Thymus (tissue), 11 donors: ENCODE measurements at regions not wholly inside any gene's neighbourhood (a gene's known extent, or its start where the extent isn't known, plus 50 kb on each side); places are given as distances from the start of the nearest gene placed in this dataset.

Experiments used
- DNase-seq, 9 donors: peaks; one replicate each; pipeline ENCODE4 v3.0.0-alpha.2; 2013; ENCODE audit warnings: low spot score in 9 of 9, low read depth in 6 of 9, missing footprints in 1 of 9
- H3K27ac ChIP-seq, 2 donors: one replicate each; pipeline ENCODE4 v1.5.1; 2013; ENCODE audit warnings: control low read depth in 1 of 2, low read depth in 1 of 2, low read length in 1 of 2, mild to moderate bottlenecking in 1 of 2, moderate library complexity in 1 of 2
- H3K27me3 ChIP-seq, 2 donors: one replicate each; pipeline ENCODE4 v1.5.1; 2013; ENCODE audit warnings: low read length in 1 of 2; ENCODE audit not compliant: control insufficient read depth in 2 of 2, insufficient read depth in 1 of 2
- H3K36me3 ChIP-seq, 2 donors: one replicate each; pipeline ENCODE4 v1.5.1; 2013; ENCODE audit warnings: low read length in 1 of 2, mild to moderate bottlenecking in 1 of 2, moderate library complexity in 1 of 2; ENCODE audit not compliant: control insufficient read depth in 2 of 2, insufficient read depth in 2 of 2
- H3K4me1 ChIP-seq, 2 donors: one replicate each; pipeline ENCODE4 v1.5.1; 2013; ENCODE audit warnings: low read length in 2 of 2; ENCODE audit not compliant: control insufficient read depth in 2 of 2, insufficient read depth in 2 of 2
- H3K4me3 ChIP-seq, 2 donors: one replicate each; pipeline ENCODE4 v1.5.1; 2013; ENCODE audit warnings: low read length in 2 of 2, control low read depth in 1 of 2, mild to moderate bottlenecking in 1 of 2
- H3K9me3 ChIP-seq, 2 donors: one replicate each; pipeline ENCODE4 v1.5.1; 2013; ENCODE audit warnings: low read length in 1 of 2, mild to moderate bottlenecking in 1 of 2; ENCODE audit not compliant: control insufficient read depth in 2 of 2, insufficient read depth in 1 of 2
- WGBS: extraction: QIAGEN DNeasy Blood & Tissue Kit; methylation state at CpG from one replicate; pipeline ENCODE4 v1.1.7; 2013; 5-methylcytosine and 5-hydroxymethylcytosine counted together
- donor health status: healthy.

DNA sequence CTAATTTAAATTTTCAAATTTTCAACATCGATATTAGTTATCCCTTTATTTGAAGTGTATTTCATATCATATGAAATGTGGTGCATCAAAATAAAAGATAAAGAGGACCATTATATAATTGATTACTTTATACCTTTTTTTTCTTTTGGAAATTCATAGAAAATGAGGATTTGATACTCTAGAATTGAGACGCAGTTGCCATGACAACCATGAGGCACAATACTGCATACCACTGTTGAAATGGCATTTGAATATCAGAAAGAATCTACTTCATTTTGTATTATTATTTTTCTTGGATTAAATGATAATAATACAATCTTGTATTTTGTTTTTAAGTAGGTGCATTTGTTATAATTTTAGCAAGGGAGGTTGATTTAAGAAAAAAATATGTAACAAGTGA is 323.1 kb downstream of the PCDH18 start:
- no peak for DNase-seq
- Histone ChIP-seq H3K4me3 (no peak overlapping the region), H3K36me3 (no peaks in the 10 kb centered on the region), H3K27ac (no peak overlapping the region), H3K9me3 (no peaks in the 10 kb centered on the region), H3K27me3 (no peaks in the 10 kb centered on the region), H3K4me1 (no peaks in the 10 kb centered on the region)
- WGBS: 93% methylated on average over 2 of the region's 2 CpGs

DNA sequence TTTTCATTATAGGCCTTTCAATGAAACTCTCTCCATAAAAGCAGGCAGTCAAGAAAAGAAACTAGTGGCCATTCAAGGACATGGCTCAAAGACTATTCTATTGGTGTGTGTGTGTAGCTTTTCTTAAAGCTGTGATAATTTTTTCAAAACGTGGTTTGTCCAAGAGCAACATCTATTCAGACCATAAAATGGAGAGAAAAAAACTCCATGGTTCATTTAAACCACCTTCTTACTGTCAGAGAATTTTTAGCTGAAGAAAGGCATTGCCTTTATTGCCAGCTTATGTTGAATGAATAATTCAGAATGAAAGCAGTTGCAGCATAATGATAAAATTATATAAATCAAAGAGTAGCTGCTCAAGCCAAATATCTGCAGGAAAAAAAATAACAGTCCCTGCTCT is 325.5 kb downstream of the PCDH18 start:
- Histone ChIP-seq H3K27ac (no peak overlapping the region), H3K4me1 (no peaks in the 10 kb centered on the region), H3K36me3 (no peaks in the 10 kb centered on the region), H3K9me3 (no peaks in the 10 kb centered on the region), H3K27me3 (no peaks in the 10 kb centered on the region), H3K4me3 (no peak overlapping the region)
- WGBS: 39% methylated on average over 1 of the region's 1 CpG
- DNase-seq: no peak

DNA sequence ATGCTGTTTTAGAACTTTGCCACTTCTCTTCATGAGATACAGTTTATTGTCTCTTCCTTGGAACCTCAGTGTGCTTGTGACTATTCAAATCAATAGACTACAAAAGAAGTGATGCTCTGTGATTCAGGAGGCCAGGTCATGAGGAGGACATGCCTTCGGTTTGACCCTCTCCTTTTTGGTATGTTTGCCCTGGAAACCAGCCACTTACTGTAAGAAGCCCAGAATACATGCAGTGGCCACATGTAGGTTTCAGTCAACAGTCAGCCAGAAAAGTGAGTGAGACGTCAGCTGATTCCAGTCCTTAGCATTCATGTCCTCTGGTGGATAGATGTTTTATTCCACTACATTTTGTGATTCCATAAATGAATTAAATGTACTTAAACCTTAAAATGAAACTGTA is 328.7 kb downstream of the PCDH18 start:
- Histone ChIP-seq H3K4me3 (no peak overlapping the region), H3K4me1 (no peaks in the 10 kb centered on the region), H3K9me3 (no peaks in the 10 kb centered on the region), H3K27me3 (no peaks in the 10 kb centered on the region), H3K36me3 (no peaks in the 10 kb centered on the region), H3K27ac (no peak overlapping the region)
- DNase-seq: no peak
- 92% methylated on average over 2 of the region's 2 CpGs for WGBS

DNA sequence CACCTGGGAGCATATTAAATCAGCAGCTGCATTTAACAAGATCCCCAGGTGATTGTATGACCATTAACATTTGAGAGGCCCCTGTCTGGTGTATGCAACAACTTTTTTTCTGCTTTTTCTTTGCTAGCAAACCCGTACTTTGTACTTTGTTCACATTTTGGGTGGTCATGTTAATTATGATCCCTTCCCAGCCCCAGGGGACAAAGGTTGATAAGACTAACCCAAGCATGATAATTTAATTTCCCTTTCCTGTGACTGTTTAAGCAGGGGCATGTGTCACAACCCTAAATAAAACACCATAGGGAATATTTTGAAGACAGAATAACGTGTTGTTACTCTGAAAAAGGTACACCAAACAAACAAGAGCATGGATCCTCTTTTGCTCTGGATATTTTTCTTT is 332.0 kb downstream of the PCDH18 start:
- no peak overlapping the region for H3K4me3 ChIP-seq
- 67% methylated on average over 2 of the region's 2 CpGs for WGBS
- H3K36me3 ChIP-seq: no peaks in the 10 kb centered on the region
- H3K27me3 ChIP-seq: no peaks in the 10 kb centered on the region
- H3K4me1 ChIP-seq: no peaks in the 10 kb centered on the region
- H3K9me3 ChIP-seq: no peaks in the 10 kb centered on the region
- DNase-seq: no peak
- H3K27ac ChIP-seq: no peak overlapping the region

DNA sequence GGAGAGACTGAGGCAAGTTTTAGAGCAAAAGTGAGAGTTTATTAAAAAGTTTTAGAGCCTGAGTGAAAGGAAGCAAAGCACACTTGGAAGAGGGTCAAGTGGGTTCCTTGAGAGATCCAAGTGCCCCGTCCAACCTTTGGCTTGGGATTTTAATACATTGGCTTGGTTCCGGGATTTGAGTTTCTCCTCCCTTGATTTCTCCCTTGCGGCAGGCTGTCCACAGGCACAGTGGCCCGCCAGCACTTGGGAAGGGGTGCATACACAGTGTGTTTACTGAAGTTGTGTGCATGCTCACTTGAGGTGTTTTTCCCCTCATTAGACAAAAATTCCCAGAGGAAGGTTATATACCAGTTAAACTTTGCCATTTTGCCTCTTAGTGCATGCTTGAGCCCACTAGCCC is 333.5 kb downstream of the PCDH18 start:
- no peaks in the 10 kb centered on the region for H3K27me3 ChIP-seq
- H3K27ac ChIP-seq: no peak overlapping the region
- WGBS: 97% methylated on average over 4 of the region's 4 CpGs
- H3K36me3 ChIP-seq: no peaks in the 10 kb centered on the region
- no peaks in the 10 kb centered on the region for H3K9me3 ChIP-seq
- H3K4me1 ChIP-seq: no peaks in the 10 kb centered on the region
- no peak for DNase-seq
- H3K4me3 ChIP-seq: no peak overlapping the region

DNA sequence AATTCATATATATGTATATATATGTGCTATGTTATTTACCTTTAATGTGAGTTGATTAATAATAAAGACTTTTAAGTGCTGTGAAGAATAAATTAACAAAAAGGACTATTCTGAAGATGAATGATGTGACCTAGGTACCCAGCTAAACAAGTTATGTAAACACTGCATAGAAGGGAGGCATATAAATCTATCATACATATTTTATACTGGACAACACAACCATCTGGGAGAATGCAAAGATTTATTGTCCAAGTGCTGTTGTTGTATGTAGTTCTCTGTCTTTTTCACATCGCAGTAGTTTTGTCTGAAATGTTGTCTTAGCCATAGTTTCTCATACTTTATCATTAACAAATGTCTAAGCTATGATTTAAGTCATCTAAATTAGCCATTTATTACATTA is 337.6 kb downstream of the PCDH18 start:
- no peak overlapping the region for H3K27ac ChIP-seq
- H3K36me3 ChIP-seq: no peaks in the 10 kb centered on the region
- H3K4me3 ChIP-seq: no peak overlapping the region
- no peak for DNase-seq
- no peaks in the 10 kb centered on the region for H3K27me3 ChIP-seq
- H3K9me3 ChIP-seq: no peaks in the 10 kb centered on the region
- no peaks in the 10 kb centered on the region for H3K4me1 ChIP-seq
- WGBS: 68% methylated on average over 1 of the region's 1 CpG

DNA sequence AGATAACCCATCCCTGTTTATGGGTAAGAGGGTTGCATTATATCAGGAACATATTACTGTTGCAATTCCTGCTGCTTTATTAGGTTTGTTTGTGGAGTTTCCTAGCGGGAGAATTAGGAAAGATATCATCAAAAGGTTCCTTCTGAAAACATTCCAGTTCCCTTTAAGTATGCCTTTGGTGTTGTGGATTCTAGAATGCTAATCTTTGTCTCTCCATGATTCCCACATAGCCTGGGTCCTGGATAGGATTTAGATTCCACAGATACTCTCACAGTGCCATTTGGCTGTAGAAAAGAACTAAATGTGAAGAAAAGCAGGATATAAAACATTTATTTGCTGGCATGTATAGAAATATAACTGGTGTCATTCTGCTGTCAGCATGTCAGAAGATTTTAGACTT is 338.7 kb downstream of the PCDH18 start:
- H3K27ac ChIP-seq: no peak overlapping the region
- H3K27me3 ChIP-seq: no peaks in the 10 kb centered on the region
- DNase-seq: no peak
- H3K4me1 ChIP-seq: no peaks in the 10 kb centered on the region
- WGBS: 52% methylated on average over 1 of the region's 1 CpG
- H3K36me3 ChIP-seq: no peaks in the 10 kb centered on the region
- H3K4me3 ChIP-seq: no peak overlapping the region
- H3K9me3 ChIP-seq: no peaks in the 10 kb centered on the region

DNA sequence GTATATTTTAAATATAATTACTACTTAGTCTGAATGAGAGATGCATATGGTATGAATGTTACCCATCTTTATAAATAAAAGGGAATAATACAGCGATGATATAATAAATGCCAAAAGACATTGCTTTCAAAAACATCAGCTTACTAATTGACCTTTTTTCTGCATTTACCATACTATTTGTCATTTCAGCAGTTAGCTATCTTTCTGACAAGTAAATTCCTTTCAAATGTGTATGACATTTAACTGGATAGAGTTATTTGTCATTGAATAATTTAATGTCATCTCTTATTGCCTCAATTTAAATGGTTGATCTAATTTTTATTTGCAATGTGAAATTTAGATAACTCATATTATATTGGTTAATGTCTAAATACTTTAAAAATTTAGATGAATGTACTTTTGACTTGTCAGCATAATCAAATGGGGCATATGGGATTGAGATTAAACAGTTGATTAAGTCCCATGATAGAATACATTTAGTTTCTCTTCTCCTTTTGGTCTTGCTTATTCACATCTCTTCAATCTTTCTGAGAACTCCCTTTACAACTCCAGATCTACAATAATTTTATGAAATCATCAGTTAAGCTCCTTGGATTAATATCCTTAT is 350.9 kb downstream of the PCDH18 start:
- no peaks in the 10 kb centered on the region for H3K27me3 ChIP-seq
- no peaks in the 10 kb centered on the region for H3K9me3 ChIP-seq
- H3K36me3 ChIP-seq: no peaks in the 10 kb centered on the region
- no peak for DNase-seq
- H3K27ac ChIP-seq: no peak overlapping the region
- H3K4me3 ChIP-seq: no peak overlapping the region
- no peaks in the 10 kb centered on the region for H3K4me1 ChIP-seq
- 98% methylated on average over 1 of the region's 1 CpG for WGBS

DNA sequence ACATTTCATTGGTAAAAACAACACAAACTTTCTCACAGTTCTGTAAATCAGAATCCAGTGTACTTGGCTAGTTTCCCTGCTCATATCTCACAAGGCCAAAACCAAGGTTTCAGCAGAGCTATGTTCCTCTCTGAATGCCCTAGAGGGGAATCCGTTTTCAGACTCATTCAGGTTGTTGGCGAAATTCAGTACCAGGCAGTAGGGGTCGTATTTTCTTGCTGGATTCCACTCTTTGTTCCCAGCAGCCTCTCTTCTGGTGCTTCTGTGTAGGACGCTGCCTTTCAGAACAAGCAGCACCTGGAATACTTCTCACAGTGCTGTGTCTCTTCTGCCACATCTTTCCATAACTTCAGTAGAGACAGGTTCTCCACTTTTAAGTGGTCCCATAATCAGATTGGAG is 351.9 kb downstream of the PCDH18 start:
- Histone ChIP-seq H3K4me1 (no peaks in the 10 kb centered on the region), H3K27ac (no peak overlapping the region), H3K27me3 (no peaks in the 10 kb centered on the region), H3K4me3 (no peak overlapping the region), H3K36me3 (no peaks in the 10 kb centered on the region), H3K9me3 (no peaks in the 10 kb centered on the region)
- no peak for DNase-seq
- 51% methylated on average over 4 of the region's 4 CpGs for WGBS

DNA sequence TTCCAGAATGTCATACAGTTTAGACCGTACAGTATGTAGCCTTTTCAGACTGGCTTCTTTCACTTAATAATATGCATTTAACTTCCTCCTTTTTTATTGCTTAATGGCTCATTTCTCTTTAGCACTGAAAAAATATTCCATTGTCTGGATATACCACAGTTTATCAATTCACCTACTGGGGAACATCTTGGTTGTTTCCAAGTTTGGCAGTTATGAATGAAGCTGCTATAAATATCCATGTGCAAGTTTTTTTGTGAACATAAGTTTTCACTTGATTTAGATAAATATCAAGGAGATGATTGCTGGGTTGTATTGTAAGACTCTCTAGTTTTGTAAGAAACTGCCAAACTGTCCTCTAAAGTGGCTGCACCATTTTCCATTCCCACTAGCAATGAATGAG is 375.5 kb downstream of the PCDH18 start:
- H3K4me1 ChIP-seq: no peaks in the 10 kb centered on the region
- no peak overlapping the region for H3K4me3 ChIP-seq
- no peaks in the 10 kb centered on the region for H3K9me3 ChIP-seq
- DNase-seq: no peak
- 50% methylated on average over 1 of the region's 1 CpG for WGBS
- no peaks in the 10 kb centered on the region for H3K27me3 ChIP-seq
- H3K36me3 ChIP-seq: no peaks in the 10 kb centered on the region
- no peak overlapping the region for H3K27ac ChIP-seq
